GM18511 (cell line): ENCODE measurements at regions not wholly inside any gene's neighbourhood (a gene's known extent, or its start where the extent isn't known, plus 50 kb on each side); places are given as distances from the start of the nearest gene placed in this dataset.

ENCODE experiments used
- ATAC-seq: cut with Tn5 transposase; IDR thresholded peaks from one replicate; pipeline ENCODE4 v1.9.1; 2021; ENCODE audit warnings: mild to moderate bottlenecking, moderate library complexity; ENCODE audit not compliant: unreplicated experiment

DNA sequence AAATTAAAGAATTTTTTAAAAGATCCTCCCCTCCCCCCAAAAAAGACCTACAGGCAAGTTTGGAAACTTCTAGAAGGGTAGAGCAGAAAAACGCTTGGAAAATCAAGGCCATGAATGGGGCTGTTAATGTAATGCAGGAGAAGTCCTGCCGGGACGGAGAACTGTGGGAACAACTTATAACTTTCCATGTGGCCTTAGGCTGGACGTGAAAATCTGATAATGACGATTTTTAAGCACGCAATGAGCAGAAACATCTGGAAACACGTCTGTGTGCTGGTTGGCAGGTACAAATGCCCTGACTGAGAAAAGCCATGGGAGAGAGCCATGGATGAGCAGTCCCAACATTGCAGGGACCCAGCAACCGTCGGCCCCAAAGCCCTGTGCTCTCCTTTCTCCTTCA is 198.7 kb upstream of the RREB1 start:
- no peak for ATAC-seq

DNA sequence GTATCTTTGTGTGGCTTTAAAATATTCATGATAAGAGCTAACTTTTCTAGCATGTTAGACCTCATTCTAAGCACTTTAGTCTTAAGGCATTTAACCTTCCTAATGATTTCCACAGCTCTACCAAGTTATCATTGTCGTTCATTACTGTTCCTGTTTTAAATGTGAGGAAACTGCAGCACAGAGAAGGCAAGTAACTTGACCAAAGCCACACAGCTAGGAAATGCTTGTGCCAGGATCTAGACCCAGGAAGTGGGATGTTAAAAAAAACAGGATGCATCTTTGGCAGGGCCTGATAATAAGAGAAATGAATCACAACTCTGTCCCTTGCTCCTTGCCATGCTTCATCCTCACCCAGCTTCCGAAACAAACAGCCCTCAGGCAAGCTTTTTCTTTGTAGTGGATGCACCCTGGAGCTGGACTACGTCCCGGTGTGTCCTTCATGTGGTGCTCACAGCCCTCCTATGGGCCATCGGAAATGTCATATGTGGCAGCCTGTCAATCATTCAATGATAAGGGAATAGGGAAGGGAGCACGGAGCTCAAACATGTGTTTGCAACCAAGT is 196.9 kb upstream of the RREB1 start:
- no peak for ATAC-seq

DNA sequence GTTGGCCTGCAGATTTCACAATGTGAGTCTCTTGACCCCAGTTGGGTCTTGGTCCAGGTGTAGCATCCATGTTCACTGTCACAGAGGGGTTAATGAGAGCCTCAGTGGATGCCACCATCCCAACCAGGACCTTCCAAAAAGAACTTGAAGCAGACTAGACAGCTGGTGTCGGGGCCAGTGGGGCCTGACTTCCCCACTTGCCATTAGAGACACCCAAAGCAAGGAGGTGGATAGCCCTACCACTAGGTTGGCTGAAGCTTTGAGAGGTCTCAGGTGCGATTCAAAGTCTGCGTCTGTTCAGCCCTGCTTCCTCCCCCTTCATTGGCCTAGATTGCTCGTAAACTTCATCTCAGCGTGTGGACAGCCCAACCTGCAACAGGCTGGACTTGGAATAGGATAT is 196.4 kb upstream of the RREB1 start:
- no peak for ATAC-seq

DNA sequence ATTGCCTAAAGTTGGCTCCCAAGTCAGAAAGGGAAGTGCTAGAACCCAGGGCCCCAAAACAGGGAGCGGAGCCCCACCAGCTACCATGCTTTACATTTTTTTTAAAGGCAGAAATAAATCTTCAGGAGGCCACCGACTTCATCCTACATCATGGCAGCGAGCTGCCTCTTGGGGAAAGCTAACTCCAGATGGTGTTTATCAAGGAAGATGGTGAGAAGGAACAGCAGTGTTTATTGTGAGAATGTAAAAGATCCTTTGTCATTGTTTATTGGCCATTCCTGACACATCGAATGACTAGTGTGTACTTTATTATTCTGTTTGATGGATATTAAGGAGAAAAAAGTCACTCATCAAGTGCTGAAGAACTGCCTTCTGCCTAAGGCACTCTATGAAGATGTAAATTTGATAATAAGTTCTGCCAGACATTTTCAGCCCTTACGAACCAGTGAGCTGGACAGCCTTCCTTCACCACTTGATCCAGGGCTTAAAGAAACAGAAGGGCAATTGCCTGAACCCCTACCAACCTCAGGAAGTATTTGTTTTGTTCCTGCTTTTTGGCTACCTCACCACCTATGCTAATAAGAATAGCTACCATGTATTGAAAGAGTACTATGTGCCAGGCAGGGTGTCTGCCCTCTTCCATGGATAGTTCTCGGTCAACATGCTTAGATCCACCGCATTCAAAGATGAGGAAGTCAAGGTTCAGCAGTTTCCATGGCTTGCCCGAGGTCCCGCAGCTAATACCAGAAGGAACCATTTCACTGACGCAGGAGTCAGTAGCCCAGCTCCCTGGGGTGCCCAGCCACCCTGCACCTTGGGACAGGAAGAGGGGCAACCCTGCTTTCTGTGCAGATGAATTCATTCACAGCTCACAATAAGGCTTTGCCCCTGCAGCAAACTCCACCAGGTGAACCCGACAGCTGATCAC is 194.7 kb upstream of the RREB1 start:
- ATAC-seq, result no peak

DNA sequence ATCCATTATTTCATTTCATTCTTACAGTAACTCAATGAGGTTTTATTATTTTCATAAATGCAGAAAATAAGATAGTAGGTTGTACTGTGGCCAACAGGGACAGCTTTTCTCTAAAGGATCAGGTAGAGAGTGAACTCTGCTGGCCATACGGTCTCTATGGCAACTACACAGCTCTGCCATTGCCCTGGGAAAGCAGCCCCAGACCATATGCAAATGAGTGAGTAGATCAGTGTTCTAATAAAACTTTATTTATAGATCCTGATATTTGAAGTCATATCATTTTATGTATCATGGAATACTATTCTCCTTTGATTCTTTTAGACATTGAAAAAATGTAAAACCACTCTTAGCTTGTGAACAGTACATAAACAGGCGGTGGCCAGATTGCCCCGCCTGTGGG is 192.5 kb upstream of the RREB1 start:
- ATAC-seq, result no peak

DNA sequence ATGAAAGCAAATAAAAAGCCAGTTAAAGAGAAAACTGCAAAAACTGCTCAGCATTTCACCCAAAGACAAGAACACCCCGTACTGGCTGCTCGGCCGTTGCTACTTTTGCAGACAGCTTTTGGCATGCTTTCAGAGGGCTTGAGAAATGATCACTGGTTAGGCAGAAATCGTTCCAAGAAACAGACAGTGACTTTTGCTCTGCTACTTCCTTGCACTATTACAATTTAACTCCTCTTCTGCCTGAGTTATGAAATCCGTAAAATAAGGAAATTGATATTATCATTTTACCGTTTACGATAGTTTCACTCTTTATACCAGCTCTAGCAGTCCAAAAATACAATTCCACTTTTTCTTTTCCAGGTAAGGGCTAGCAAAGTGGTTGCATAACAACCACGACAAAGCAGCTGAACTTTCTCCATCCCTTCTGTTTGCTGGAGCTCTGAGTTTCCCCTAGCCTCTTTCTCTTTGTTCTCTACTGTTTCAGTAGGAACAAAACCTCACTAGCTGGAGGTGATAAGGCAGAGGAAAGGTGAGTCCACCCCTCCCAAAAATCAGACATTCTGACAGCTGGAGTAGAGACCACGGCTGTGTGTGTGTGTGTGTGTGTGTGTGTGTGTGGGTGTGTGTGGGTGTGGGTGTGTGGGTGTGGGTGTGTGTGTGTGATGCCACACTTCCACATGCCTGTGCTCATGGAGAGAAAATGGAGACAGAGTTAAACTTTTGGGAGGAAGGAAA is 191.8 kb upstream of the RREB1 start:
- ATAC-seq, result no peak

DNA sequence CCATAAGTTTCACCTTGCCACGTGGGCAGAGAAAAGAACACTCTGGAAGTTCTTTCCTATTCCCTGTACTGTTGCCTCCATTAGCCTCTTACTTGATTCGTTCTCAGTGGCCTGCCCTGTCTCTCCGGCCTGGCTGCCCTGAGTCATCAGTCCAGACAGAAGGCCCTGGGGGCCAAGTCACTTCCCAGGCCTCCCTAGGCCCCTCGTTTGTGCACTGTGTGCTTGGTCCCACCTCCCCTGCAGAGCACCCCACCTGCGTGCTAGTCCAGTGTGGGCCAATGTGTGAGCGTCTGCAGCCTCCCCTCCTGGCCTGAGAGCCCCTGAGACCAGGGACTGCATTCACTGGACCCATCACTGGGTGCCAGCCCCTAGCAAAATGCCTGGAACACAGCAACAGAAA is 191.2 kb upstream of the RREB1 start:
- no peak for ATAC-seq

DNA sequence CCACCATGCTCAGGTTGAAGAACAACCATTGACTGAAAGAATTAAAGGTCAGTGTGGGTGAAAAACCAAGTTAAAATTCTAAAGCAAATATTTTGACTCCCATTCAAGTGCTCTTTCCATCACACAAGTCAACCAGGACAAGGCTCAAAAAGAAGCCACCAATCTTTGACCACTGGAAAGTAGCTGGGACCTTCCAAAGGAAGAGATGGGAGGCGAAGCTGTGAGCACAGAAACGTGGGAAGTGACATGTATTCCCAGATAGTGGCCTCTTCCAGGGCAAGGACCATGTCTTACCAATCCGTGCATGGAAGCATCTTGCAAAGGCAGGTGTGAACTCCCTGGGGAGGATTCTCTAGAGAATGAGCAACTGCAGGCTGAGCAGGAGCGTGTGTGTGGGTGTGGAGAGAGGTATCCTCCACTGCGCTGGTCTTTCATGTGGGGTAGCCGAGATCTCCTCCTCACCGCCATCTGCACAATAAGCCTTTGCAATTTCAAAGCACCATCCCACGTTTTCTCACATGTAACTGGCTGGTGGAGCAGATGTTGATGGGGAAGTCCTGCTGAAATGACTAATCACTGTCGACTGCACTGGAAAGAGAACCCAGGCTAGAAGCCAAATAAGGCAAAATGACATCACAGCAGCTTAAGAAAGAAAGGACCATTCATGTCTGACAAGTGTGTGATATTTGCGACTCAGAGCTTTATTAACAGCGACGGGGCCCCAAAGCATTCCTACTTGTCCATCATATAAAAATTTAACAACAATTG is 189.4 kb upstream of the RREB1 start:
- ATAC-seq, result peak; percentile 90

DNA sequence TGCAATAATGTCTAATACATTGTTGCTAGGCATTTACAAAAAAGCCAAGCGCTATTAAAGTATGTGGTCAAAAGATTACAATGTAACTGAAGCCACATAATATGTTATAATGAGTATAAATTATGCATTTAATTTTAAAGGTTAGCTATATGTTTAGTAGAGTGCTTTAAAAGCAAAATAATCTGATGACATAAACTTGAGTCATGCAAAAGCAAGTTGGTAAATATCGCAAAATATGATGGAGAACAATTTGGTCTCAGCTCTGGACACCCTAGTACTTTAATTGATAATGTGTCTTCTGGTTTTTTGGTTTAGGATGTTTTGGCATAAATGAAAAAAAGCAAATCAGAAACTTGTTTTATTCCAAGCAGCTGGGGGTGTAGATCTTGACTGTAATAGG is 188.6 kb upstream of the RREB1 start:
- no peak for ATAC-seq

DNA sequence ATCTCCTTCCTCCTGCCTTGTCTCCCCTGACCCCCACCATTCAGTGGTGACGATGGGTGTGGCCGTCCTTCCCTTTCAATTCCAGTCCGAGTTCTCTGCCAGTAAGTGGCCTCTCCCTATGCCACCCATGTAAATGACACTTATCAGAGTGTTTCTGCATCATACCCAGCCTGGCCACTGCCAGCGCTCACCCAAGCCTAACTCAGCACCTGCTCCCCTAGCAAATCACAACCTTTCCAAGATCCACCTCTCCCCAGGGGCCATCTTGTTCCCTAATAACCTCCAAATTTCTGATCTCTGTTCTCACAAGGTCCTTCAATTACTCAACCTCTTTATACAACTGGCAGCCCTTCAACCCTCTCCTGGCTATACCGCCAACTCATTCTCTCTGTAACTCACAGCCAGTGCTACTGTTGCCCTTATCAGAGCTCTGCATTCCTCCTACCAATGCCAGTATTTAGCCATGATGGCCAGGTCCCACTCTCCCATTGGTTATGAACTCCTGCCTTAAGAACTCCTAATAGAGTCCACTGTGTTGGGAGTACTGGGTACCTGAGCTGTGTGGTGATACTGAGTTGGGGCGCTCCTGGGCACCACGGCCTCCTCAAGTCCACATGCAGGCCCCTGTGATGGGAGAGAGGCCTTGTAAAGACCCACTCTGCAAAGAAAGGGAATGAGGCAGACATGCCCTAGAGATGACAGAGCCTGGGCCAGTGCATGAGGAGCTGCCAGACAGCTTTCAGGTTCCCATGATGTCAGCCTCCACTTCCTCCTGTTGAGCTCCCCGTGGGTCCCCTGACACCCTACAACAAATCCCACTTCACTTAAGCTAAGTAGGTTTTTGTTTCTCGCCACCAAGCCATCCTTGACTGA is 187.4 kb upstream of the RREB1 start:
- ATAC-seq, result no peak

DNA sequence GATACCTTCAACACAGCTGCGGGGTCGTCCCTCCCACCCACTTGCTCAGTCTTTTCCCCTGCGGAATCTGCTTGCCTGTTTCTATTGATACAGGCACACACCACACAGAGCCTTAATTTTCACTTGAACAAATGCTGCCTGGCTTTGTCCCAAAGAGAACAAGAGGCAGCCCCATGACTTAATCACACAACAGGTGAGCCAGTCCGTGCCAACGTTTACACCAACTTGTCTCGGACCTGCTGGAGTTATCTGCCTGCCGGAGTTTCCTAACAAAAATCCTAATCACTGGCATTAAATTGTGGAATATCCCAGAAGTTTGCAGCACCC is 186.8 kb upstream of the RREB1 start:
- no peak for ATAC-seq

DNA sequence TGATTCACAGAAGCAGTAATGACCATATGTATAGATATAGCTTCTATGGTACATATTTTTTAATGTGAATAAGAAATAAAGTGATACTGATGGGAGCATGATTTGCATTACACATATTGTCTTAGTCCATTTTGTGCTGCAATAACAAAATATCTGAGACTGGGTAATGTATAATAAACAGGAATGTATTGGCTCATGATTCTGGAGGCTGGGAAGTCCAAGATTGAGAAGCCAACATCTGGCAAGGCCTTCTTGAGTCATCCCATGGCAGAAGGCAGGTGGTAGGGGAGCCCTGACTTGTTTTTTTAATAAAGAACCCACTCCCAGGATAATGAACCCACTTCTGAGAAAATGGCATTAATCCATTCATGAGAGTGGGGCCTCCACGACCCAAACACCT is 185.6 kb upstream of the RREB1 start:
- ATAC-seq, result no peak

DNA sequence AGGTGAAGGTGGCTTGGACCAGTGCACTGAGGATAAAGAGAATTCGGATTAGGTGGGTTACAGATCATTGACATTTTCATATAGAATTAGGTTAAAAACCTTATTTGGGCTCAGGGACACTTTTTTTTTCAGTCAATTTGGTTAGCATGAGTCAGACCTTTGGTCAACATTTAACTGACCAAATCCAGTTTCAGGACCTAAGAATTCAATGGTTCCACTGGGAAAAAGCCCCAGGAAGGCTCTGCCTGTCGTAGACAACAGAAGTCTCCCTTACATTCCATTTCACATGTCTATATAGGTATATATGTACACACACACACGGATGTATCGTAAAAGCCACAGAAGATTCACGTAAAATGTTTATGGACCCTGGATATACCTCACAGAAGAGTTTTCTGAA is 184.2 kb upstream of the RREB1 start:
- no peak for ATAC-seq

DNA sequence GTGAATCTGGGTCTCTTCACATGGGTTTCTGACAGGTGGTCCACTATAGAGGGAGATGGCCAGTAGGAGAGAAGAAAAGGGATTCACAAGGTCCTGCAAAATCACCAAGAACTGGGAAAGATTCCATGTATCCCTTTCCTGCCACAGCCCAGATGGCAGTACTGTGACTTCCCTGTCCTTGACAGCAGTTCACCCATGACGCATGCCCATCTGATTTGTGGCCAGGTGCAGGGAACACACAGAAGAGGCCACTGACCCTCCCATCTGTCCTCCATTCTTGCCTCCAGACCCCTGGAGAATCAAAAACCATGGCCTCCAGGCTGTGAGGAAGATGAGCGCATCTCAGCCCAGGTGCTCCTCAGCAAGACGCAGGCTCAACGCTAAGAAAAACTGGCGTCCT is 183.1 kb upstream of the RREB1 start:
- no peak for ATAC-seq

DNA sequence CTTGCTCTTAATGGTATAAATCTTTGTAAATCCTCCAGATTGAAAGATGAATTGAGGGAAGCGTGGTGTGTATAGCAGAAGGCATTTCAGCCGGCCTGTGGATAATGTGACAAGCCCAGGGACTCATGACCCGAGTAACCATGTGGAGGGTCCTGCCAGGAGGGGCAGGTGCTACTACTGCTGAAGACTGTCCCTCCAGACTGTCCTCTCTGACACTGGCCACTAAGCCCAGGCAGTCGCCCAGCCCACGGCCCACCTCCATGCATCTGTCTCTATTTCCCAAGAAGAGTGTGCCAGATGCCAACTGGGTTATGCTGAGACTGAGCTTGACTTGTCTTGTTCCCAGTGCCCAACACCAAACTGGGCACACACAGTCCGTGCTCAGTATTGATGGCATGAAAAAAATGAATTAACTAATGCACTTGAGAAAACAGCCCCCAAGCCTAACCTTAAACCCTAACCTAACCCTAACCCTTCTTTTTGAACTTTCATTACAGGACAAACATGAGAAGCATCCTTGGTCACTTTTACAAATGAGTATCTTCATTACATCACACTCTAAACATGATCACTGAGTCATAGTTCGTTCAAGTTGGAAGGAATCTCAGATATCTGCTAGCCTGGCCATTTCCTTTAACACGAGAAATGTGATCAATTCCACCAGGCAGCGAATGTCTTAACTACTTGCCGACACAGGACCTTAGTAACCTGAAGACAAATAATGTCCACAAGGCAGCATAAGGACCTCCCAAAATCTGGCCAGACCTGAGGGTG is 182.2 kb upstream of the RREB1 start:
- no peak for ATAC-seq

DNA sequence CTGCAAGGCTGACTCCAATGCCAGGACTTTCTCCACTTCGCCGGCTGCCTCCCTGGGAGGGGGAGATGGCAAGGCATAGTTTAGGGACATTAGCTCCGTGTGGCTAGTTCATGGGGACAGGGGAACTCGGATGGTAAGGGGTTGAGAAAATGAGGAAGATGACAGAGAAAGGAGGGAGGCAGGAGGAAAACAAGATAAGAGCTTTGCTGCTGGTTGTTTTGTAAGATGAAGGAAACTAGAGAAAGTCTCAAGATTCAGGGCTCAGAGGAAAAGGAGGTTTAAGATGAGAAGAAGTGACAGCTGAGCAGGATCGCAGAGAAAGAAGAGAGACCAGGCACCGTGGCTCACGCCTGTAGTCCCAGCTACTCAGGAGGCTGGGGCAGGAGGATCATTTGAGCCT is 180.9 kb upstream of the RREB1 start:
- ATAC-seq, result no peak

DNA sequence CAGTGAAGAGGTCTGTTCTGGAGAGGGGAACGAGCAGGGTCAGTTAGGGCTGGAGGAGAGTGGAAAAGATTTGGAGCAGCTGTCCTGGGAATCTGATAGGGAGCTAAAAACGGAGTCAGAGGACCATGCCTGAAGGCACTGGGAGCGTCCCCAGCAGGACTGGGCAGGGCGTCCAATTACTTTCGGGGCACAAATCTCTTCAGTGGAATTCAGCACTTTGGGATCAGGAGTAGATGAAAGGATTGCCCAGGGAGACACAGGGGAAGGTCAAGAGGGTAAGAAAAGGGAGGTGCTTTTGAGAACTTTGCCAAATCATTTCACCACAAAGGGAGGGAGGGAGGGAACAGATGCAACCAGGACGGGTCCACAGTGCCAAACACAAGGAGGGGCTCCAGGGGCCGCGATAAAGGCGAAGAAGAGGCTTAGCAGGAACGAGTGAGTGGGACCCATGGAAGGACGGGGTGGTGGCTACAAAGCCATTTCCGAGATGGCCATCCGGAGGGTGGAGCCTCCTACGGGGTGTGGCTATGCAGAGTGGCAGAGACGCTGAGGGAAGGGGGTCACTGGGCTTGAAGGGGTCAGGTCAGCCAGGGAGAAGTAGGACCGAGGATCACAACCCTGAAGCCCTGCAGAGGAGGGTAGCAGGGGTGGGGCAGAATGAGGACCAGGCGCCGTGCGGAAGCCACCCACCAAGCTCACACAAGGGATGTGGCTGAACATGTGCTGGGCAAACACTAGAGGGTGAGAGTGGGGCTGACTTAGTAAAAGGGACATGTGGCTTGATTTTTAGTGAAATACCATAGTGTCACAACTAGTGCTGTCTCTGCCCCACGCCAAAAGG is 180.0 kb upstream of the RREB1 start:
- ATAC-seq, result no peak

DNA sequence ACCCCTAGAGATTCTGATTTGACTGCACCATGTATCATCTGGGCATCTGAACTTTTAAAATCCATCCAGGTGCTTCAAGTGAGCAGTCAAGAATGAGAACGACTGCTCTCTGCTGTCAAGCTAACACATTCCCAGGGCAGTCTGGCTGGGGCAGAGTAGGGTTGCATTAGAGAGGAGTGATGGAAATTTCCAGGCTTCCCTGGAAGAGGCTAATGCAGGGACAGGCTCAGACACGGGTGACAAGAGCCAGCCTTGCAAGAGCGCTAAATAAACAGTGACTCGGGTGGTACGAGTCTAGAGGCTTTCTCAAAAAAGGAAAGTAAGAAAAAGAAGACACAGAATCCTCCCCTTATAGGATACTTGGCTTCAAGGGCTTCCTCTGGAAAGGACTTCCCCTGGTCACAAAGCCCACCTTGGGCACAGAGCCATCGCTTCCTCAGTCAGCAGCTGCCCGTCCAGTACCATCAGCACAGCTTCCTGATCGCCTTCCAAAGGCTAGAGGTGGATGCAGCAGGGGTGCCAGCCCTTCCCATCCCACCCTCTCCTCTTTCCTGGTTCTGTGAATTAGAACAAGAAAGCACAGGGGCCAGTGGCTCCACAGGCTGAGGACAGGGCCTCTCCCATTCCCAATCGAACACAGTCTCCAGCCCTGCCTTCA is 177.4 kb upstream of the RREB1 start:
- no peak for ATAC-seq
